Mesothelial cell of epicardium (in vitro differentiated cells): ENCODE measurements at regions not wholly inside any gene's neighbourhood (a gene's known extent, or its start where the extent isn't known, plus 50 kb on each side); places are given as distances from the start of the nearest gene placed in this dataset.
A peak's percentile ranks its signal among the peaks of the same experiment; 100 is the strongest.

ENCODE experiments used
- DNase-seq, 2 experiments: peaks; one replicate each; pipeline ENCODE4 v3.0.0; 2021; ENCODE audit warnings: low spot score in 2 of 2; ENCODE audit not compliant: unreplicated experiment in 2 of 2
- H3K27ac Mint-ChIP-seq: 2 replicates; pipeline ENCODE4 v1.8.0; 2021; ENCODE audit warnings: mixed read lengths
- H3K27me3 Mint-ChIP-seq: 2 replicates; pipeline ENCODE4 v1.8.0; 2021; ENCODE audit warnings: low read depth, mixed read lengths
- H3K36me3 Mint-ChIP-seq: 2 replicates; pipeline ENCODE4 v1.8.0; 2021; ENCODE audit warnings: mixed read lengths
- H3K4me1 Mint-ChIP-seq: 2 replicates; pipeline ENCODE4 v1.8.0; 2021; ENCODE audit warnings: mixed read lengths
- H3K4me3 Mint-ChIP-seq: 2 replicates; pipeline ENCODE4 v1.8.0; 2021; ENCODE audit warnings: mild to moderate bottlenecking, moderate library complexity, mixed read lengths
- H3K9me3 Mint-ChIP-seq: 2 replicates; pipeline ENCODE4 v1.8.0; 2021; ENCODE audit warnings: mixed read lengths
- TF ChIP-seq, protein P1 (sequence below): fragments of 200-600 bp; sonication (generic); IDR thresholded peaks from one replicate; pipeline ENCODE4 v1.5.0; 2021; ENCODE audit warnings: antibody characterized with exemption; ENCODE audit not compliant: unreplicated experiment

DNA sequence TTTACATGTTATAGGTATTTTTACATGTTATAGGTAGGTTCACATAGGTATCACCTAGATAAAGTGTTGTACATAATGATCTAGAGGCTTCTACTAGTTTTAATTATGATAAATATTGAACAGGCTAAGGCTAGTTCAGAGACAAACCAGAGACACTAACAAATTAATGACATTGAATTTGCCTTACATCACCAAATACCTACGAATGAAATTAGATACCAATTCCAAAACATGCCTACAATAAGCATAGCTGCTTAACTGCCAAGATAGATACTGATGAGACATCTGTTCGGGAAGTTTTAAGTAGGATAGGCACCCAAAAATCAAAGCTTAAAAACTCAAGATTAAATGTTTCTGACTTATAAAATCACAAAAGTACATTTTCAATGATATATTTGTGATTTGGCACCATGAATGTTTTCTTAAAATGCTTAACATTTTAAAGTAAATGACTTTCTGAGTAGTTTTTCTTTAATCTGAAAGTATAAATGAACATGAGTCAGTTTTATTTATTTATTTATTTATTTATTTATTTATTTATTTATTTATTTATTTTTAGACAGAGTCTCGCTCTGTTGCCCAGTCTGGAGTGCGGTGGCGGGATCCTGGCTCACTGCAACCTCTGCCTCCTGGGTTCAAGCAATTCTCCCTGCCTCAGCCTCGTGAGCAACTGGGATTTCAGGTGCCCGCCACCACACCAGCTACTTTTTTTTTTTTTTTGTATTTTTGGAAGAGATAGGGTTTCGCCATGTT is 703.1 kb upstream of the ARRDC3 start:
- Mint-ChIP-seq H3K9me3 (peaks cover 8% of the 10 kb centered on the region), H3K27ac (peak overlapping the region; percentile 30), H3K27me3 (no peaks in the 10 kb centered on the region), H3K4me3 (no peak overlapping the region), H3K36me3 (no peaks in the 10 kb centered on the region), H3K4me1 (peaks cover 18% of the 10 kb centered on the region)
- no peak for DNase-seq
- TF ChIP-seq, protein P1, sequence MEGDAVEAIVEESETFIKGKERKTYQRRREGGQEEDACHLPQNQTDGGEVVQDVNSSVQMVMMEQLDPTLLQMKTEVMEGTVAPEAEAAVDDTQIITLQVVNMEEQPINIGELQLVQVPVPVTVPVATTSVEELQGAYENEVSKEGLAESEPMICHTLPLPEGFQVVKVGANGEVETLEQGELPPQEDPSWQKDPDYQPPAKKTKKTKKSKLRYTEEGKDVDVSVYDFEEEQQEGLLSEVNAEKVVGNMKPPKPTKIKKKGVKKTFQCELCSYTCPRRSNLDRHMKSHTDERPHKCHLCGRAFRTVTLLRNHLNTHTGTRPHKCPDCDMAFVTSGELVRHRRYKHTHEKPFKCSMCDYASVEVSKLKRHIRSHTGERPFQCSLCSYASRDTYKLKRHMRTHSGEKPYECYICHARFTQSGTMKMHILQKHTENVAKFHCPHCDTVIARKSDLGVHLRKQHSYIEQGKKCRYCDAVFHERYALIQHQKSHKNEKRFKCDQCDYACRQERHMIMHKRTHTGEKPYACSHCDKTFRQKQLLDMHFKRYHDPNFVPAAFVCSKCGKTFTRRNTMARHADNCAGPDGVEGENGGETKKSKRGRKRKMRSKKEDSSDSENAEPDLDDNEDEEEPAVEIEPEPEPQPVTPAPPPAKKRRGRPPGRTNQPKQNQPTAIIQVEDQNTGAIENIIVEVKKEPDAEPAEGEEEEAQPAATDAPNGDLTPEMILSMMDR: no peak

DNA sequence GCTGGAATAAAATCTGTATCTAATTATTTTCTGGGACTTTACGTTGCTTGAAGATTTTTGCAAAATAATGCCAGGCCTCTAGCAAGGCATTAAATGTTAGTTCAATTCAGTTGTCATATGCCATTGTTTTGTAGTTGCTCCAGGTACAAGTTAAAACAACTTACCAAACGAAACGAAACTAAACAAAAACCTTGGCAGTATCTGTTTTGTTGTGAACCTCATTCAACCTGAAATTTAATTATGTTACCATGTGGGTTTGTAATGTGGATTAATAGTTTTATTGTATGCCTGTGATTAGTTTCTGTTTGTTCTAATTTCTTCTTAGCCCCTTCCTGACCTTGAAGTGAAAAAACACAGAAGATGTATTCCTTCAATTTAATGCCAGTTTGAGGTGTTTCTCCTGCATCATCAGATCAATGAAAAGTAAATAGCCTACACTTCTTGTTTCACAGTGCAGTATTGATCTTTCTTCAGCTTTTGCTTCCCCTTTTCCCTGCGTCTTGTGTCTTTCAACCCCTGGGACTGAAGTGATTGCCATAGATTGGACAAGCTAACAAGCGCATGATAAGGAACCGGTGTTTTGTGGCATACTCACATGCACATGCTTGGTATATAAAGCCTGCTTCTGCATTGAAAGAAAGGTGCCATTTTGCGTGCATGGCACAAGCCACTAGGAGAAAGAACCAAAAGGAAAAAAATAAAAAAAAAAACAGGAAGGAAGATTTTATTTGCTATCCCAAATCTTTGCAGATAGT is 699.0 kb upstream of the ARRDC3 start:
- no peak for DNase-seq
- H3K9me3 Mint-ChIP-seq: peaks cover 5% of the 10 kb centered on the region
- peaks cover 18% of the 10 kb centered on the region for H3K4me1 Mint-ChIP-seq
- H3K27ac Mint-ChIP-seq: peak overlapping the region; percentile 19
- no peak overlapping the region for H3K4me3 Mint-ChIP-seq
- H3K36me3 Mint-ChIP-seq: peaks cover 3% of the 10 kb centered on the region
- TF ChIP-seq, protein P1: no peak
- H3K27me3 Mint-ChIP-seq: no peaks in the 10 kb centered on the region

DNA sequence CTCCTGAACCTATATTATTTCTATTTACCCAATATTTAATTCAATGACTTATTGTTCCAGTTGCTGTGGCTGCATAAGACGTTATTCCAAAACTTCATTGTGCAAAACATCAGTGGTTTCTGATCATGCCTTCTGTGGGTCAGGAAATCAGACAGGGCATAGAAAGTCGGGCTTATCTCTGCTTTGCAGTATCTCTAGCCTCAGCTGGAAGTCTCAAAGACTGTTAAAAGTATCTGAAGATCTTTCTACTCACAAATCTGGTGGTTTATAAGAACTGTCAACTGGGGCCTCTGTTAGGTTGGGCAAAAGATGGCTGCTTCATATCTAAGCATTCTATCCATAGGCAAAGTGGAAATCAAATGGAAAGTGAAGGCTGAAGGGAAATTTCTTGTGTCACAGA is 687.7 kb upstream of the ARRDC3 start:
- TF ChIP-seq, protein P1: no peak
- Mint-ChIP-seq H3K36me3 (no peaks in the 10 kb centered on the region), H3K4me3 (no peak overlapping the region), H3K4me1 (no peaks in the 10 kb centered on the region), H3K27me3 (no peaks in the 10 kb centered on the region), H3K27ac (no peak overlapping the region), H3K9me3 (peaks cover 13% of the 10 kb centered on the region)
- no peak for DNase-seq

DNA sequence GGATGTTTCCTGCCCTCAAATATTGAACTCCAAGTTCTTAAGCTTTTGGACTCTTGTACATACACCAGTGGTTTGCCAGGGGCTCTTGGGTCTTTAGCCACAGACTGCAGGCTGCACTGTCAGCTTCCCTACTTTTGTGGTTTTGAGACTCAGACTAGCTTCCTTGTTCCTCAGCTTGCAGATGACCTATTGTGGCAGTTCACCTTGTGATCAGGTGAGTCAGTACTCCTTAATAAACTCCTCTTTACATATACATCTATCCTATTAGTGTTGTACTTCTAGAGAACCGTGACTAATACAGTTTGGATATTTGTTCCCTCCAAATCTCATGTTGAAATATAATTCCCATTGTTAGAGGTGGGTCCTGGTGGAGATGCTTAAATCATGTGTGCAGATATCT is 681.9 kb upstream of the ARRDC3 start:
- H3K27ac Mint-ChIP-seq: no peak overlapping the region
- TF ChIP-seq, protein P1: no peak
- H3K4me3 Mint-ChIP-seq: no peak overlapping the region
- DNase-seq: no peak
- no peaks in the 10 kb centered on the region for H3K27me3 Mint-ChIP-seq
- H3K4me1 Mint-ChIP-seq: no peaks in the 10 kb centered on the region
- H3K9me3 Mint-ChIP-seq: peaks cover 44% of the 10 kb centered on the region
- H3K36me3 Mint-ChIP-seq: no peaks in the 10 kb centered on the region

DNA sequence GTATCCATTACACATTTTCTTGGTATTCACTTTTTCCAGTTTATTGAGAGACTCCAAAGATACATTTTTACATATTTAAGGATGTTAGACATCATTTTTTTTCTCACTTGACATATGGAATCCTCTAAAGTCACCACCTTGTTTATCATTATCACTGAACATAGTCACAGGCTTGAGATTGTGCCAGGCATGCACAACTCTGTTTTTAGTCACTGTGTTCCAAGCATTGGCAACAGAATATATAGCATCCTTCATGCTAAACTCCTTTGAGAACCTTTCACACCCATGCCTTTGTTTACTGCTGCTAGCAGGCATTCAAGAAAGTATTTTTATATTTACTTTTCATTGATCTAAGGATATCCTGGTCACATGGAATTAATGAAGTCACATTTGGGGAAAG is 668.6 kb upstream of the ARRDC3 start:
- Mint-ChIP-seq H3K9me3 (peaks cover 39% of the 10 kb centered on the region), H3K36me3 (peaks cover 3% of the 10 kb centered on the region), H3K4me1 (no peaks in the 10 kb centered on the region), H3K4me3 (no peak overlapping the region), H3K27me3 (no peaks in the 10 kb centered on the region), H3K27ac (no peak overlapping the region)
- no peak for DNase-seq
- TF ChIP-seq, protein P1: no peak
